SK-N-SH (cell line): ENCODE measurements at regions not wholly inside any gene's neighbourhood (a gene's known extent, or its start where the extent isn't known, plus 50 kb on each side); places are given as distances from the start of the nearest gene placed in this dataset.

Experiments
- CTCF ChIA-PET: fragments of 300-600, 350-600 bp; formaldehyde crosslinking; extraction: SDS; loops from one replicate; lab custom pipeline; 2021; lab: Yijun Ruan, JAX
- POLR2A ChIA-PET: fragments of 350-600 bp; sonication (Branson Sonifier 250); formaldehyde crosslinking; extraction: SDS; loops from one replicate; lab custom pipeline; 2020; ENCODE audit warnings: antibody characterized with exemption, inconsistent platforms; lab: Yijun Ruan, JAX
- DNase-seq: peaks from one replicate; pipeline ENCODE4 v3.0.0; 2012
- H2AFZ ChIP-seq: fragments of 200-600 bp; sonication (generic); 2 replicates; pipeline ENCODE4 v1.8.1; 2016; ENCODE audit warnings: antibody characterized with exemption, mild to moderate bottlenecking, low read depth
- H3F3A ChIP-seq: fragments of 200-600 bp; sonication (generic); replicated peaks from 2 replicates; pipeline ENCODE3; 2016; ENCODE audit warnings: antibody characterized with exemption, mild to moderate bottlenecking; ENCODE audit not compliant: insufficient read depth
- H3K27ac ChIP-seq, 2 experiments: fragments of 200-500 bp in 1 of 2; fragments of 200-600 bp in 1 of 2; sonication (Bioruptor generic) in 1 of 2; sonication (generic), shearing (Covaris generic) in 1 of 2; 2 replicates each; pipeline versions ENCODE4 v1.5.1 to v1.6.1; 2014 to 2016; ENCODE audit warnings: low read depth in 2 of 2, inconsistent platforms in 1 of 2, low read length in 1 of 2, mild to moderate bottlenecking in 1 of 2, mixed read lengths in 1 of 2
- H3K27me3 ChIP-seq: fragments of 200-600 bp; sonication (generic), shearing (Covaris generic); 2 replicates; pipeline ENCODE4 v1.6.1; 2016; ENCODE audit warnings: mixed run types; ENCODE audit not compliant: insufficient read depth
- H3K36me3 ChIP-seq, 2 experiments: fragments of 200-500 bp in 1 of 2; fragments of 200-600 bp in 1 of 2; sonication (Bioruptor generic) in 1 of 2; sonication (generic) in 1 of 2; replicated peaks in 1 of 2; 2 replicates each; pipeline versions ENCODE3 to v1.5.1; 2014 to 2016; ENCODE audit warnings: low read length in 1 of 2, mild to moderate bottlenecking in 1 of 2; ENCODE audit not compliant: insufficient read depth in 2 of 2, control insufficient read depth in 1 of 2
- H3K4me1 ChIP-seq, 2 experiments: fragments of 200-500 bp in 1 of 2; fragments of 200-600 bp in 1 of 2; sonication (Bioruptor generic) in 1 of 2; sonication (generic), shearing (Covaris generic) in 1 of 2; 2 replicates each; pipeline versions ENCODE4 v1.5.1 to v1.6.1; 2014 to 2016; ENCODE audit warnings: low read depth in 1 of 2, low read length in 1 of 2, mixed run types in 1 of 2; ENCODE audit not compliant: insufficient read depth in 2 of 2, control insufficient read depth in 1 of 2
- H3K4me2 ChIP-seq: fragments of 200-600 bp; sonication (generic), shearing (Covaris generic); 2 replicates; pipeline ENCODE4 v1.6.1; 2017; ENCODE audit warnings: mixed run types
- H3K4me3 ChIP-seq, 2 experiments: fragments of 200-500 bp in 1 of 2; fragments of 200-600 bp in 1 of 2; sonication (Bioruptor generic) in 1 of 2; sonication (generic), shearing (Covaris generic) in 1 of 2; 2 replicates each; pipeline versions ENCODE4 v1.5.1 to v1.8.1; 2014 to 2016; ENCODE audit warnings: low read depth in 2 of 2, inconsistent platforms in 1 of 2, low read length in 1 of 2, mild to moderate bottlenecking in 1 of 2, mixed read lengths in 1 of 2, moderate library complexity in 1 of 2
- H3K79me2 ChIP-seq: fragments of 200-600 bp; sonication (generic); 2 replicates; pipeline ENCODE4 v1.8.1; 2017; ENCODE audit warnings: mild to moderate bottlenecking; ENCODE audit not compliant: insufficient read depth
- H3K9ac ChIP-seq: fragments of 200-600 bp; sonication (generic); 2 replicates; pipeline ENCODE4 v1.6.1; 2017; ENCODE audit warnings: mixed run types
- H3K9me2 ChIP-seq: fragments of 200-600 bp; sonication (generic); 2 replicates; pipeline ENCODE4 v1.6.1; 2017; ENCODE audit warnings: mixed run types
- H3K9me3 ChIP-seq: fragments of 200-600 bp; sonication (generic); 2 replicates; pipeline ENCODE4 v1.6.1; 2017; ENCODE audit warnings: mixed run types, mild to moderate bottlenecking, moderate library complexity
- H4K20me1 ChIP-seq: fragments of 200-600 bp; sonication (generic); 2 replicates; pipeline ENCODE4 v1.6.1; 2017; ENCODE audit warnings: mild to moderate bottlenecking, mixed run types; ENCODE audit not compliant: insufficient read depth
- EZH2phosphoT487 ChIP-seq: fragments of 200-600 bp; sonication (generic); IDR thresholded peaks from 2 replicates; pipeline ENCODE4 v1.6.1; 2017; ENCODE audit warnings: low read depth, mixed run types, mild to moderate bottlenecking, antibody characterized with exemption, moderate library complexity, borderline replicate concordance
- FOXJ3 ChIP-seq: sonication (generic); formaldehyde crosslinking; IDR thresholded peaks from 2 replicates; pipeline ENCODE4 v1.5.1; 2020; ENCODE audit warnings: mild to moderate bottlenecking, missing genetic modification reagents
- FOXM1 ChIP-seq: IDR thresholded peaks from 2 replicates; pipeline ENCODE4 v1.4.0; 2012; ENCODE audit warnings: low read depth, mild to moderate bottlenecking
- GATA2 ChIP-seq: sonication (generic); formaldehyde crosslinking; IDR thresholded peaks from 2 replicates; pipeline ENCODE4 v1.5.0; 2020; ENCODE audit warnings: mild to moderate bottlenecking, missing genetic modification reagents
- JUND ChIP-seq: IDR thresholded peaks from 2 replicates; pipeline ENCODE4 v1.4.0; 2012
- MEF2A ChIP-seq: IDR thresholded peaks from 2 replicates; pipeline ENCODE4 v1.4.0; 2012; ENCODE audit warnings: low read depth, borderline replicate concordance
- NRF1 ChIP-seq: IDR thresholded peaks from 2 replicates; pipeline ENCODE4 v1.6.1; 2012; ENCODE audit warnings: low read depth, mild to moderate bottlenecking, low read length
- POLR2AphosphoS5 ChIP-seq: IDR thresholded peaks from 2 replicates; pipeline ENCODE4 v1.6.1; 2012; ENCODE audit warnings: low read depth, low read length
- RAD21 ChIP-seq: IDR thresholded peaks from 2 replicates; pipeline ENCODE4 v1.6.1; 2012; ENCODE audit warnings: mild to moderate bottlenecking, low read length
- RCOR1 ChIP-seq: fragments of 150-350 bp; IDR thresholded peaks from 2 replicates; pipeline ENCODE4 v1.6.1; 2017; ENCODE audit warnings: antibody characterized with exemption, low read length
- REST ChIP-seq: IDR thresholded peaks from 2 replicates; pipeline ENCODE4 v1.6.1; 2012; ENCODE audit warnings: mild to moderate bottlenecking, low read depth, low read length, moderate library complexity
- RXRA ChIP-seq: IDR thresholded peaks from 2 replicates; pipeline ENCODE4 v1.4.0; 2012; ENCODE audit warnings: low read depth, mild to moderate bottlenecking, borderline replicate concordance
- SIN3A ChIP-seq: IDR thresholded peaks from 2 replicates; pipeline ENCODE4 v1.6.1; 2012; ENCODE audit warnings: low read depth, mild to moderate bottlenecking, low read length, moderate library complexity, borderline replicate concordance
- SMC3 ChIP-seq: IDR thresholded peaks from 2 replicates; pipeline ENCODE4 v1.6.1; 2012; ENCODE audit warnings: low read depth, low read length, improper control_type of control experiment
- TAF1 ChIP-seq: IDR thresholded peaks from 2 replicates; pipeline ENCODE4 v1.6.1; 2012; ENCODE audit warnings: low read depth, mild to moderate bottlenecking, low read length, moderate library complexity, borderline replicate concordance
- TEAD4 ChIP-seq: IDR thresholded peaks from 2 replicates; pipeline ENCODE4 v1.4.0; 2012; ENCODE audit warnings: mild to moderate bottlenecking, borderline replicate concordance; ENCODE audit not compliant: insufficient read depth
- YY1 ChIP-seq: IDR thresholded peaks from 2 replicates; pipeline ENCODE4 v1.4.0; 2012; ENCODE audit warnings: low read depth, mild to moderate bottlenecking
- WGBS: methylation state at CpG from one replicate; pipeline ENCODE4 v1.1.6; 2017; ENCODE audit warnings: low lambda C conversion rate; 5-methylcytosine and 5-hydroxymethylcytosine counted together
- TF ChIP-seq, protein P1 (sequence below): fragments of 200-600 bp; sonication (generic); IDR thresholded peaks from 2 replicates; pipeline ENCODE4 v1.6.1; 2017; ENCODE audit warnings: antibody characterized with exemption, mild to moderate bottlenecking, moderate library complexity
- TF ChIP-seq, protein P2 (sequence below): IDR thresholded peaks from 2 replicates; pipeline ENCODE4 v1.4.0; 2012; ENCODE audit warnings: low read depth
- TF ChIP-seq, protein P3 (sequence below): IDR thresholded peaks from 2 replicates; pipeline ENCODE4 v1.4.0; 2012; ENCODE audit warnings: low read depth, borderline replicate concordance

DNA sequence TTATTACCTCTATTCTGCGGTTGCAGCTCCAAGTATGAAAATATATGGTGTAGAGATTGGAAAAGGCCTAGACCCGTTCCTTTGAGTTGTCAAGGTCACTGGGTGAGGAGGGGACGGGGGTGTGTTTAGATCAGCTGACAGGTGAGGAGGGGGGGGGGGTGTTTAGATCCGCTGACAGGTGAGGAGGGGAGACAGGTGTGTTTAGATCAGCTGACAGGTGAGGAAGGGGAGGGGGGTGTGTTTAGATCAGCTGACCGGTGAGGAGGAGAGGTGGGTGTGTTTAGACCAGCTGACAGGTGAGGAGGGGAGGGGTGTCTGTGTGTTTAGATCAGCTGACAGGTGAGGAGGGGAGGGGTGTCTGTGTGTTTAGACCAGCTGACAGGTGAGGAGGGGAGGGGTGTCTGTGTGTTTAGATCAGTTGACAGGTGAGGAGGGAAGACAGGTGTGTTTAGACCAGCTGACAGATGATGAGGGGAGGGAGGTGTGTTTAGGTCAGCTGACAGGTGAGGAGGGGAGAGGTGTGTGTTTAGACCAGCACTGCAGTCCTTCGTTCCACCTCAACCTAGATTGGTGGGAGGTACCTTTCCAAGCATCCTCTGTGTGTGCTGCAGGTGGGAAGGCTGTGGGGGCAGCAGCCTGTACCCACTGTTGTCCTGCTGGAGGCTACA lies 655.0 kb upstream of the ADARB2 start:
- TF ChIP-seq EZH2phosphoT487 (no peak), MEF2A (no peak), RXRA (no peak), GATA2 (CRISPR knock-in tag) (no peak), JUND (no peak)
- Histone ChIP-seq H3K27ac (no peak overlapping the region), H3K4me3 (no peak overlapping the region), H3K27me3 (no peaks in the 10 kb centered on the region), H3K36me3 (no peaks in the 10 kb centered on the region), H3K4me1 (no peaks in the 10 kb centered on the region), H4K20me1 (no peaks in the 10 kb centered on the region), H3K9me3 (no peaks in the 10 kb centered on the region), H2AFZ (no peak overlapping the region), H3K9ac (no peak overlapping the region), H3K9me2 (no peaks in the 10 kb centered on the region), H3K4me2 (no peak overlapping the region), H3K79me2 (no peaks in the 10 kb centered on the region), H3F3A (no peaks in the 10 kb centered on the region)
- CTCF ChIA-PET = no interaction called here
- DNase-seq = peak; percentile 25
- WGBS = 37% methylated on average over 5 of the region's 6 CpGs
- POLR2A ChIA-PET = no interaction called here

- no peak overlapping the region for H3K27ac ChIP-seq
- POLR2A ChIA-PET = no interaction called here
- no peaks in the 10 kb centered on the region for H3K27me3 ChIP-seq
- no peaks in the 10 kb centered on the region for H3K36me3 ChIP-seq
- no peaks in the 10 kb centered on the region for H3K4me1 ChIP-seq
- H3K79me2 ChIP-seq = no peaks in the 10 kb centered on the region
- WGBS = 18% methylated on average over 3 of the region's 3 CpGs
- no peaks in the 10 kb centered on the region for H3K9me3 ChIP-seq
- CTCF ChIA-PET = no interaction called here
- no peak for DNase-seq
- H3K9ac ChIP-seq = no peak overlapping the region
- H4K20me1 ChIP-seq = no peaks in the 10 kb centered on the region
- H3K4me3 ChIP-seq = no peak overlapping the region
- no peak overlapping the region for H3K4me2 ChIP-seq
- H3F3A ChIP-seq = no peaks in the 10 kb centered on the region
- no peaks in the 10 kb centered on the region for H3K9me2 ChIP-seq
- no peak overlapping the region for H2AFZ ChIP-seq
- TF ChIP-seq EZH2phosphoT487 = no peak
- TF ChIP-seq TEAD4 = no peak
- TF ChIP-seq MEF2A = no peak
- TF ChIP-seq SIN3A = no peak
- no peak for TF ChIP-seq FOXJ3 (CRISPR knock-in tag)
- TF ChIP-seq, protein P1, sequence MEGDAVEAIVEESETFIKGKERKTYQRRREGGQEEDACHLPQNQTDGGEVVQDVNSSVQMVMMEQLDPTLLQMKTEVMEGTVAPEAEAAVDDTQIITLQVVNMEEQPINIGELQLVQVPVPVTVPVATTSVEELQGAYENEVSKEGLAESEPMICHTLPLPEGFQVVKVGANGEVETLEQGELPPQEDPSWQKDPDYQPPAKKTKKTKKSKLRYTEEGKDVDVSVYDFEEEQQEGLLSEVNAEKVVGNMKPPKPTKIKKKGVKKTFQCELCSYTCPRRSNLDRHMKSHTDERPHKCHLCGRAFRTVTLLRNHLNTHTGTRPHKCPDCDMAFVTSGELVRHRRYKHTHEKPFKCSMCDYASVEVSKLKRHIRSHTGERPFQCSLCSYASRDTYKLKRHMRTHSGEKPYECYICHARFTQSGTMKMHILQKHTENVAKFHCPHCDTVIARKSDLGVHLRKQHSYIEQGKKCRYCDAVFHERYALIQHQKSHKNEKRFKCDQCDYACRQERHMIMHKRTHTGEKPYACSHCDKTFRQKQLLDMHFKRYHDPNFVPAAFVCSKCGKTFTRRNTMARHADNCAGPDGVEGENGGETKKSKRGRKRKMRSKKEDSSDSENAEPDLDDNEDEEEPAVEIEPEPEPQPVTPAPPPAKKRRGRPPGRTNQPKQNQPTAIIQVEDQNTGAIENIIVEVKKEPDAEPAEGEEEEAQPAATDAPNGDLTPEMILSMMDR = no peak
- TF ChIP-seq, protein P2, sequence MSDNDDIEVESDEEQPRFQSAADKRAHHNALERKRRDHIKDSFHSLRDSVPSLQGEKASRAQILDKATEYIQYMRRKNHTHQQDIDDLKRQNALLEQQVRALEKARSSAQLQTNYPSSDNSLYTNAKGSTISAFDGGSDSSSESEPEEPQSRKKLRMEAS = no peak
- no peak for TF ChIP-seq FOXM1
- no peak for TF ChIP-seq POLR2AphosphoS5
- TF ChIP-seq NRF1 = no peak
- TF ChIP-seq RAD21 = no peak
- no peak for TF ChIP-seq SMC3
- TF ChIP-seq TAF1 = no peak
- TF ChIP-seq RXRA = no peak
- no peak for TF ChIP-seq REST
- TF ChIP-seq YY1 = no peak
- TF ChIP-seq RCOR1 = no peak
- TF ChIP-seq, protein P3, sequence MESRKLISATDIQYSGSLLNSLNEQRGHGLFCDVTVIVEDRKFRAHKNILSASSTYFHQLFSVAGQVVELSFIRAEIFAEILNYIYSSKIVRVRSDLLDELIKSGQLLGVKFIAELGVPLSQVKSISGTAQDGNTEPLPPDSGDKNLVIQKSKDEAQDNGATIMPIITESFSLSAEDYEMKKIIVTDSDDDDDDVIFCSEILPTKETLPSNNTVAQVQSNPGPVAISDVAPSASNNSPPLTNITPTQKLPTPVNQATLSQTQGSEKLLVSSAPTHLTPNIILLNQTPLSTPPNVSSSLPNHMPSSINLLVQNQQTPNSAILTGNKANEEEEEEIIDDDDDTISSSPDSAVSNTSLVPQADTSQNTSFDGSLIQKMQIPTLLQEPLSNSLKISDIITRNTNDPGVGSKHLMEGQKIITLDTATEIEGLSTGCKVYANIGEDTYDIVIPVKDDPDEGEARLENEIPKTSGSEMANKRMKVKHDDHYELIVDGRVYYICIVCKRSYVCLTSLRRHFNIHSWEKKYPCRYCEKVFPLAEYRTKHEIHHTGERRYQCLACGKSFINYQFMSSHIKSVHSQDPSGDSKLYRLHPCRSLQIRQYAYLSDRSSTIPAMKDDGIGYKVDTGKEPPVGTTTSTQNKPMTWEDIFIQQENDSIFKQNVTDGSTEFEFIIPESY = no peak
These were observed 650.3 kb upstream of the ADARB2 start for GRCh38 chr10:2387672-2388071.
